Natural killer cell (primary cell): ENCODE measurements at regions not wholly inside any gene's neighbourhood (a gene's known extent, or its start where the extent isn't known, plus 50 kb on each side); places are given as distances from the start of the nearest gene placed in this dataset.
"Not testable (repeated sequence)": the region's sequence is repeated elsewhere in the genome, so short reads cannot be mapped to it uniquely, and the experiment has no call there.

Source experiments
- ATAC-seq, 3 donors: fragments of 150-1000 bp in 2 of 3; fragments of 200-7000 bp in 1 of 3; cut with Tn5 transposase; 1 replicate in 1 of 3; 2 replicates in 2 of 3; pipeline ENCODE4 v1.10.0; 2021; ENCODE audit warnings: mild to moderate bottlenecking in 2 of 3, moderate library complexity in 2 of 3
- DNase-seq, 2 donors: peaks; one replicate each; pipeline versions ENCODE4 v3.0.0 to v3.0.0-alpha.2; 2013 to 2021; ENCODE audit warnings: mixed read lengths in 1 of 2
- H3K27ac ChIP-seq: one replicate; pipeline ENCODE4 v1.5.1; 2013; ENCODE audit warnings: mild to moderate bottlenecking, low read length
- H3K27me3 ChIP-seq: one replicate; pipeline ENCODE4 v1.6.1; 2013; ENCODE audit warnings: low read length; ENCODE audit not compliant: control insufficient read depth, insufficient read depth
- H3K36me3 ChIP-seq: one replicate; pipeline ENCODE4 v1.6.1; 2013; ENCODE audit warnings: low read length; ENCODE audit not compliant: control insufficient read depth, insufficient read depth
- H3K4me1 ChIP-seq: one replicate; pipeline ENCODE4 v1.6.1; 2013; ENCODE audit warnings: low read length; ENCODE audit not compliant: control insufficient read depth, insufficient read depth
- H3K4me3 ChIP-seq: one replicate; pipeline ENCODE4 v1.5.1; 2013; ENCODE audit warnings: low read length
- H3K9me3 ChIP-seq: one replicate; pipeline ENCODE4 v1.6.1; 2013; ENCODE audit warnings: low read length; ENCODE audit not compliant: control insufficient read depth, insufficient read depth
- H3K27ac Mint-ChIP-seq, 2 donors: one replicate each; pipeline ENCODE4 v1.8.0; 2022; ENCODE audit warnings: mild to moderate bottlenecking in 2 of 2, mixed read lengths in 2 of 2, moderate library complexity in 1 of 2
- H3K27me3 Mint-ChIP-seq, 2 donors: one replicate each; pipeline ENCODE4 v1.8.0; 2022; ENCODE audit warnings: low read depth in 2 of 2, mixed read lengths in 2 of 2
- H3K36me3 Mint-ChIP-seq: one replicate; pipeline ENCODE4 v1.8.0; 2022; ENCODE audit warnings: mixed read lengths
- H3K4me1 Mint-ChIP-seq, 2 donors: one replicate each; pipeline ENCODE4 v1.8.0; 2022; ENCODE audit warnings: mixed read lengths in 2 of 2
- H3K4me3 Mint-ChIP-seq: one replicate; pipeline ENCODE4 v1.8.0; 2022; ENCODE audit warnings: mild to moderate bottlenecking, moderate library complexity, mixed read lengths
- H3K9me3 Mint-ChIP-seq, 2 donors: one replicate each; pipeline ENCODE4 v1.8.0; 2022; ENCODE audit warnings: mixed read lengths in 2 of 2
- CTCF ChIP-seq: fragments of 200-600 bp; IDR thresholded peaks from one replicate; pipeline ENCODE4 v1.8.0; 2022; ENCODE audit warnings: antibody characterized with exemption
- WGBS: methylation state at CpG from one replicate; pipeline ENCODE4 v1.1.7; 2013; ENCODE audit warnings: missing lambda C conversion rate; ENCODE audit not compliant: insufficient coverage; 5-methylcytosine and 5-hydroxymethylcytosine counted together
- intact Hi-C: fragments of 100-400 bp; cut with micrococcal nuclease; formaldehyde crosslinking; loops from one replicate; pipeline ENCODE4 v1.14.2; 2022

- no peak for ATAC-seq
- no peak overlapping the region for H3K4me3 ChIP-seq
- Mint-ChIP-seq H3K4me1 (no peaks in the 10 kb centered on the region), H3K27me3 (peaks cover 8 to 19% of the 10 kb centered on the region in 2 donors), H3K36me3 (no peaks in the 10 kb centered on the region), H3K27ac (no peak overlapping the region), H3K4me3 (no peak overlapping the region), H3K9me3 (no peaks in the 10 kb centered on the region)
- H3K27ac ChIP-seq, result no peak overlapping the region
- no peak for TF ChIP-seq CTCF
- intact Hi-C loops, result no loop called here
- 89% methylated on average over 8 of the region's 8 CpGs for WGBS
- no peaks in the 10 kb centered on the region for H3K9me3 ChIP-seq
- H3K27me3 ChIP-seq, result no peaks in the 10 kb centered on the region
- no peaks in the 10 kb centered on the region for H3K4me1 ChIP-seq
- DNase-seq, result no peak
- no peaks in the 10 kb centered on the region for H3K36me3 ChIP-seq
These were observed 121.2 kb upstream of the NR2F2 start for GRCh38 chr15:96209285-96209735.

GRCh38 chr15:96213045-96213444 lies 117.5 kb upstream of the NR2F2 start:
- Histone ChIP-seq H3K36me3 (no peaks in the 10 kb centered on the region), H3K27me3 (no peaks in the 10 kb centered on the region), H3K4me3 (no peak overlapping the region), H3K9me3 (no peaks in the 10 kb centered on the region), H3K27ac (no peak overlapping the region), H3K4me1 (no peaks in the 10 kb centered on the region)
- H3K36me3 Mint-ChIP-seq, result no peaks in the 10 kb centered on the region
- H3K9me3 Mint-ChIP-seq, result no peaks in the 10 kb centered on the region
- ATAC-seq (no peak), DNase-seq (no peak)
- H3K27ac Mint-ChIP-seq, result no peak overlapping the region
- H3K4me3 Mint-ChIP-seq, result no peak overlapping the region
- 63% methylated on average over 2 of the region's 2 CpGs for WGBS
- intact Hi-C loops, result no loop called here
- TF ChIP-seq CTCF, result no peak
- H3K27me3 Mint-ChIP-seq, result peaks cover 16 to 31% of the 10 kb centered on the region in 2 donors
- no peaks in the 10 kb centered on the region for H3K4me1 Mint-ChIP-seq

GRCh38 chr15:96213896-96214295 lies 116.6 kb upstream of the NR2F2 start:
- Mint-ChIP-seq H3K27ac (no peak overlapping the region), H3K4me1 (no peaks in the 10 kb centered on the region), H3K36me3 (no peaks in the 10 kb centered on the region), H3K9me3 (no peaks in the 10 kb centered on the region), H3K27me3 (peaks cover 22 to 39% of the 10 kb centered on the region in 2 donors), H3K4me3 (no peak overlapping the region)
- Histone ChIP-seq H3K36me3 (no peaks in the 10 kb centered on the region), H3K9me3 (no peaks in the 10 kb centered on the region), H3K4me1 (no peaks in the 10 kb centered on the region), H3K27ac (no peak overlapping the region), H3K27me3 (no peaks in the 10 kb centered on the region), H3K4me3 (no peak overlapping the region)
- DNase-seq (no peak), ATAC-seq (no peak)
- intact Hi-C loops, result no loop called here
- 82% methylated on average over 4 of the region's 4 CpGs for WGBS
- TF ChIP-seq CTCF, result no peak

- H3K27ac Mint-ChIP-seq, ATAC-seq, H3K4me1 ChIP-seq, H3K9me3 Mint-ChIP-seq, H3K27ac ChIP-seq, H3K36me3 Mint-ChIP-seq, H3K36me3 ChIP-seq, DNase-seq, H3K9me3 ChIP-seq, H3K4me1 Mint-ChIP-seq, H3K4me3 Mint-ChIP-seq, H3K27me3 ChIP-seq, H3K4me3 ChIP-seq, intact Hi-C loops: not testable (repeated sequence)
- peaks cover 27 to 42% of the 10 kb centered on the region in 2 donors for H3K27me3 Mint-ChIP-seq
- WGBS, result no CpG with 5 or more reads among the region's 1 CpG
These were observed 114.0 kb upstream of the NR2F2 start for GRCh38 chr15:96216481-96216880.
